Stimulated activated CD4-positive, alpha-beta T cell treated with anti-CD3 and anti-CD28 coated beads, Interleukin-12 subunit alpha, Interleukin-12 subunit beta, amount 100 ng/mL, for 24 hours (primary cell): ENCODE measurements at regions not wholly inside any gene's neighbourhood (a gene's known extent, or its start where the extent isn't known, plus 50 kb on each side); places are given as distances from the start of the nearest gene placed in this dataset.
"Not testable (repeated sequence)": the region's sequence is repeated elsewhere in the genome, so short reads cannot be mapped to it uniquely, and the experiment has no call there.

Experiments
- DNase-seq, 2 experiments: peaks; one replicate each; pipeline ENCODE4 v3.0.0-alpha.2; 2020; ENCODE audit warnings: low read depth in 2 of 2

GRCh38 chr10:47626975-47627374 lies 103.5 kb upstream of the AGAP9 start:
- DNase-seq = not testable (repeated sequence)

GRCh38 chr10:47622719-47623118 lies 99.3 kb upstream of the AGAP9 start:
- DNase-seq = not testable (repeated sequence)

- not testable (repeated sequence) for DNase-seq
Observed at GRCh38 chr10:47619300-47620012, 96.0 kb upstream of the AGAP9 start.

DNA sequence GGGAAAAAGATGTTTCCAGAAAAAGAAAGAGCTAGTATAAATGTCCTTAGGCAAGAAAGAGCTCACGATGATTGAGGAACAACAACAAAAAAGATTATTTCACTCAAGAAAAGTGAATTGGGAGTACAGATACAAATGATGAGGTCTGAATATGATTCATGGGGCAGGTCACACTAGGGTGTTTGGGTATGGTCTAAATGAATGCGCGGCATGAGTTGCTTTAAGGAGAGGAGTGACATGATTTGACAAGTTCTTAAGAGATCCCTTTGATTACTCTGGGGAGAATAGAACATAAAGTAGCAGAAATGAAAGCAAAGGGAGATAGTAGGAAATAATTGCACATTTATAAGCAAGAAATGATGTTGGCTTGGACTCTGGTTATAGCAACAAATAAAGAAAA lies 85.9 kb upstream of the AGAP9 start:
- DNase-seq = not testable (repeated sequence)

DNA sequence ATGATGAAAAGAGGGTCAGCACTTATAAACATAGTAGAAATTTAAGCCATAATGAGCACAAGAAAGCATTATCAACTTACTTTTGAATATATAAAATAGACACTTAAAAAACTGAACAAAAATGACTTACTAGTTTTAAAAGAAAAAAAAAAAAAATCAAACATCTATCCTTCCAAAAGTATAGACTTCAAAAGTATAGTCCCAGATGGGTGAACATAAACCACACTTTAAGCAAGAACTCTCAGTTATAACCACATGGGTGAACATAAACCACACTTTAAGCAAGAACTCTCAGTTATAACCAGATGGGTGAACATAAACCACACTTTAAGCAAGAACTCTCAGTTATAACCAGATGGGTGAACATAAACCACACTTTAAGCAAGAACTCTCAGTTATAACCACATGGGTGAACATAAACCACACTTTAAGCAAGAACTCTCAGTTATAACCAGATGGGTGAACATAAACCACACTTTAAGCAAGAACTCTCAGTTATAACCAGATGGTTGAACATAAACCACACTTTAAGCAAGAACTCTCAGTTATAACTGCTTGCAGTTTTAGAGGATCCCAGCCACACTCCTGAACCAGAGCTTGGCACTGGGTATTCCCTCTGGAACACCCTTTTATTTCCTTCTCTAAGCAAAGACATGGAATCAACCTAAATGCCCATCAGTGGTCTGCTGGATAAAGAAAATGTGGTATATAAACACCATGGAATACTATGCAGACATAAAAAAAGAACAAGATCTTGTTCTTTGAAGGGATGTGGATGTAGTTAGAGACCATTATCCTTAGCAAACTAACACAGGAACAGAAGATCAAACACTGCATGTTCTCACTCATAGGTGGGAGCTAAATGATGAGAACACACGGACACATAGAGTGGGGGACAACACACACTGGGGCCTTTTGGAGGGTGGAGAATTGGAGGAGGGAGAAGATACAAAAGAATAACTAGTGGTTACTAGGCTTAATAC lies 82.6 kb upstream of the AGAP9 start:
- not testable (repeated sequence) for DNase-seq

- not testable (repeated sequence) for DNase-seq
Observed at GRCh38 chr10:47600604-47601003, 77.2 kb upstream of the AGAP9 start.

DNA sequence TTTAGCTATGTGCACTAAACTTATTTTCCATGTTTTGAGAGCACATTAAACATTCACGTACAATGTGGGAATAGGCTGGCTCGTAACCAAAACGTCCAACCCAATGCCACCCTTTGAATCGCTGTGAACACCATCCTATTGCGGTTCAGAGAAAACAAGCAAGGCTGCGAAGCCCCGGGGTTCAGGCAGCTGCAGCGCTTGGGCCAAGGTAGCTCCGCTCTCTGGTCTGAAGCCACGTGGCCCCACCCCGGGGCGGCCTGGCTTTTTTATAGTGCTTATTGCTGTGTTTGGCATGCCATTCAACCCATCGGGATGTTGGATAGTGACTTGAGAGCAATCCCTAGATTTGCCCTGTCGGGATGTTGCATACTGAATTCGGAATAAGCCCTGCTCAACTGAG lies 76.7 kb upstream of the AGAP9 start:
- not testable (repeated sequence) for DNase-seq

DNA sequence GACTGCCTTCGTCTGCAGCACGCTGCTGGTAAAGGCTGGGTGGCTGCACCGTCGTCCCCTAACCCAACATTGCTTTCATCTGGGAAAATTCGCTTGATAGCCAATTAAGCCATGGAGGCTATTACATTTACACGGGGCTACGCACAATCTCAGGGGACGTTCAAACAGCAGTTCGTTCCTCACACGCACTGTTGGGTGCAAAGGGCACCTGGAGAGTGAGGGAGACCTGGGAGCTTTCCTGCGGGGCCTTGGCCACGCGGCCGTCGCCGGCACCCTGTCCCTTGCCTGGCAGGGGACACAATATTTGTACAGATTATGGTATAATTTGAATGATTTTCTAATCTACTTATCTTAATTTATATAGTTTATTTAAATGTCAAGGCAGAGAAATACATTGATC lies 76.2 kb upstream of the AGAP9 start:
- DNase-seq = not testable (repeated sequence)

- not testable (repeated sequence) for DNase-seq
Observed at GRCh38 chr10:47593805-47594204, 70.4 kb upstream of the AGAP9 start.

GRCh38 chr10:47593129-47593528 lies 69.7 kb upstream of the AGAP9 start:
- not testable (repeated sequence) for DNase-seq

DNA sequence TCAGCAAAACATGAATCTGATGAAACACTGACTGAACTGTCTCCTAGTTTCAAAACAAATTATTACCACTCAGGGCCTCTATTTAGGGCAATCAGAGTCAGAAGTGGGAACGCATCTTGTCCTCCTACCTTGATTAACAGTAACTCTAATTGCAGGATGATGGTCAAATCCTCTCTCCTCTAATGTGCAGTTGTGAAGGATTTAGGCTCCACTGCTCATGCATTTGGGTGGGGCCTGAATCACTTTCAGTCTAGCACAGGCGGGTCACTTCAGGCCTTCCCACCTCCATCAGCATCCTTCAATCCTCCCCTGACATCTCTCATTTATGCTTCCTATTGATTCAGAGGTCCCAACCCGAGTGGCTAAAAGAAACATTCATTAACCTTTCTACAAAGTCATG lies 67.5 kb upstream of the AGAP9 start:
- not testable (repeated sequence) for DNase-seq

GRCh38 chr10:47590534-47590933 lies 67.1 kb upstream of the AGAP9 start:
- DNase-seq = not testable (repeated sequence)

GRCh38 chr10:47582051-47582450 lies 58.6 kb upstream of the AGAP9 start:
- DNase-seq = not testable (repeated sequence)

GRCh38 chr10:47580063-47580462 lies 56.6 kb upstream of the AGAP9 start:
- DNase-seq = not testable (repeated sequence)

GRCh38 chr10:47578547-47578946 lies 55.1 kb upstream of the AGAP9 start:
- DNase-seq = not testable (repeated sequence)
